NB4 (cell line): ENCODE measurements at regions not wholly inside any gene's neighbourhood (a gene's known extent, or its start where the extent isn't known, plus 50 kb on each side); places are given as distances from the start of the nearest gene placed in this dataset.

Source experiments
- POLR2A ChIP-seq: IDR thresholded peaks from 2 replicates; pipeline ENCODE4 v1.6.1; 2011; ENCODE audit warnings: mild to moderate bottlenecking; ENCODE audit not compliant: insufficient read length; ENCODE audit errors: extremely low read depth
- TF ChIP-seq, protein P1 (sequence below): IDR thresholded peaks from one replicate; pipeline ENCODE4 v1.5.1; 2012; ENCODE audit warnings: low read depth, low read length

DNA sequence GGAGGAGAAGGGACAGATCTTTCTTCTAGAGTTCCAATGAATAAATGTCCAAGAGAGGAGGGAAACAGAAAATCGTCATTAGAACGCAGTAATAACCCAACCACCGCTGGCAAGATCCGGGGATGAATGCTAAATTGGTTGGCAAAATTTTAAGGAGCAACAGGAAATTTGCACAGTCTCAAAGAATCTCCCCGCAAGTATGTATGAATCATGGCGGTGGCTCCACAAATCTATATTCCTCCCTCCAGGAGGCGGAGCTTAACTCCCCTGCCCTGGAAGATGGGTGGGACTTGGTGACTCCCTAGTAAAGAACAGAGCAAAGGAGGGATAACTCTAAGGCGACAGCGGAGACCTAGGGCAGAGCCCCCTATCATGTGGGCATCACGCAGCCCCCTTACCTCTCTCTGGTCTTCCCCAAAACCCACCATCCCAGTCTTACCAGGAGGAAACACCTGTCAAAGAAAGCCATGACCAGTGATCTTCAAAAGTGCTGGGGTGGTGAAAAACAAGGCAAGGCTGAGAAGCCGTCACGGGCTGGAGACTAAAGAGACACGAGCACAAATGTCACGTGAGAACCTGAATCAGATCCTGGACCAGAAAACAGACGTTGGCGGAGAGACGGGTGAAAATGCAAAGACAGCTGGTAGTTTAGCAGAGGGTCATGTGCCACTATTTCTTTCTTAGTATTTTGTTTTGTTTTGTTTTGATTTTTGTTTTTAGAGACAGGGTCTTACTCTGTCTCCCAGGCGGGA lies 125.8 kb downstream of the NCOR2 start:
- TF ChIP-seq, protein P1, sequence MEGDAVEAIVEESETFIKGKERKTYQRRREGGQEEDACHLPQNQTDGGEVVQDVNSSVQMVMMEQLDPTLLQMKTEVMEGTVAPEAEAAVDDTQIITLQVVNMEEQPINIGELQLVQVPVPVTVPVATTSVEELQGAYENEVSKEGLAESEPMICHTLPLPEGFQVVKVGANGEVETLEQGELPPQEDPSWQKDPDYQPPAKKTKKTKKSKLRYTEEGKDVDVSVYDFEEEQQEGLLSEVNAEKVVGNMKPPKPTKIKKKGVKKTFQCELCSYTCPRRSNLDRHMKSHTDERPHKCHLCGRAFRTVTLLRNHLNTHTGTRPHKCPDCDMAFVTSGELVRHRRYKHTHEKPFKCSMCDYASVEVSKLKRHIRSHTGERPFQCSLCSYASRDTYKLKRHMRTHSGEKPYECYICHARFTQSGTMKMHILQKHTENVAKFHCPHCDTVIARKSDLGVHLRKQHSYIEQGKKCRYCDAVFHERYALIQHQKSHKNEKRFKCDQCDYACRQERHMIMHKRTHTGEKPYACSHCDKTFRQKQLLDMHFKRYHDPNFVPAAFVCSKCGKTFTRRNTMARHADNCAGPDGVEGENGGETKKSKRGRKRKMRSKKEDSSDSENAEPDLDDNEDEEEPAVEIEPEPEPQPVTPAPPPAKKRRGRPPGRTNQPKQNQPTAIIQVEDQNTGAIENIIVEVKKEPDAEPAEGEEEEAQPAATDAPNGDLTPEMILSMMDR = no peak
- TF ChIP-seq POLR2A = no peak
